ENCODE measurements at regions not wholly inside any gene's neighbourhood (a gene's known extent, or its start where the extent isn't known, plus 50 kb on each side); places are given as distances from the start of the nearest gene placed in this dataset.

DNA sequence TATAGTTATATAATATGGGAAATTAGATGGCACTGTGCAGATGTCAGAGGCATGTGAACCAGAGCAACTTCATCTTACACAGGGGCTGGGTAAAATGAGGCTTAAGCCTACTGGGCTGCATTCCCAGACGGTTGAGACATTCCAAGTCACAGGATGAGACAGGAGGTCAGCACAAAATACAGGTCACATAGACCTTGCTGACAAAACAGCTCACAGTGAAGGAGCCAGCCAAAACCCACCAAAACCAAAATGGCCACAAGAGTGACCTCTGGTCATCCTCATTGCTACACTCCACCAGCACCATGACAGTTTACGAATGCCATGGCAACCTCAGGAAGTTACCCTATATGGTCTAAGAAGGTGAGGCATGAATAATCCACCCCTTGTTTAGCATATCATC, 479.4 kb downstream of the TLR4 start (continued):
- TF ChIP-seq, protein P1, sequence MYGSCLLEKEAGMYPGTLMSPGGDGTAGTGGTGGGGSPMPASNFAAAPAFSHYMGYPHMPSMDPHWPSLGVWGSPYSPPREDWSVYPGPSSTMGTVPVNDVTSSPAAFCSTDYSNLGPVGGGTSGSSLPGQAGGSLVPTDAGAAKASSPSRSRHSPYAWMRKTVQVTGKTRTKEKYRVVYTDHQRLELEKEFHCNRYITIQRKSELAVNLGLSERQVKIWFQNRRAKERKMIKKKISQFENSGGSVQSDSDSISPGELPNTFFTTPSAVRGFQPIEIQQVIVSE (CRISPR knock-in tag; IDR thresholded peaks at IDR 0.05; ENCODE audit: borderline replicate concordance) = no peak
- TF ChIP-seq EMX1 (CRISPR knock-in tag; IDR thresholded peaks at IDR 0.05) = no peak
- TF ChIP-seq SP1 (CRISPR knock-in tag; conservative IDR thresholded peaks at IDR 0.05) = no peak
- TF ChIP-seq, protein P2, sequence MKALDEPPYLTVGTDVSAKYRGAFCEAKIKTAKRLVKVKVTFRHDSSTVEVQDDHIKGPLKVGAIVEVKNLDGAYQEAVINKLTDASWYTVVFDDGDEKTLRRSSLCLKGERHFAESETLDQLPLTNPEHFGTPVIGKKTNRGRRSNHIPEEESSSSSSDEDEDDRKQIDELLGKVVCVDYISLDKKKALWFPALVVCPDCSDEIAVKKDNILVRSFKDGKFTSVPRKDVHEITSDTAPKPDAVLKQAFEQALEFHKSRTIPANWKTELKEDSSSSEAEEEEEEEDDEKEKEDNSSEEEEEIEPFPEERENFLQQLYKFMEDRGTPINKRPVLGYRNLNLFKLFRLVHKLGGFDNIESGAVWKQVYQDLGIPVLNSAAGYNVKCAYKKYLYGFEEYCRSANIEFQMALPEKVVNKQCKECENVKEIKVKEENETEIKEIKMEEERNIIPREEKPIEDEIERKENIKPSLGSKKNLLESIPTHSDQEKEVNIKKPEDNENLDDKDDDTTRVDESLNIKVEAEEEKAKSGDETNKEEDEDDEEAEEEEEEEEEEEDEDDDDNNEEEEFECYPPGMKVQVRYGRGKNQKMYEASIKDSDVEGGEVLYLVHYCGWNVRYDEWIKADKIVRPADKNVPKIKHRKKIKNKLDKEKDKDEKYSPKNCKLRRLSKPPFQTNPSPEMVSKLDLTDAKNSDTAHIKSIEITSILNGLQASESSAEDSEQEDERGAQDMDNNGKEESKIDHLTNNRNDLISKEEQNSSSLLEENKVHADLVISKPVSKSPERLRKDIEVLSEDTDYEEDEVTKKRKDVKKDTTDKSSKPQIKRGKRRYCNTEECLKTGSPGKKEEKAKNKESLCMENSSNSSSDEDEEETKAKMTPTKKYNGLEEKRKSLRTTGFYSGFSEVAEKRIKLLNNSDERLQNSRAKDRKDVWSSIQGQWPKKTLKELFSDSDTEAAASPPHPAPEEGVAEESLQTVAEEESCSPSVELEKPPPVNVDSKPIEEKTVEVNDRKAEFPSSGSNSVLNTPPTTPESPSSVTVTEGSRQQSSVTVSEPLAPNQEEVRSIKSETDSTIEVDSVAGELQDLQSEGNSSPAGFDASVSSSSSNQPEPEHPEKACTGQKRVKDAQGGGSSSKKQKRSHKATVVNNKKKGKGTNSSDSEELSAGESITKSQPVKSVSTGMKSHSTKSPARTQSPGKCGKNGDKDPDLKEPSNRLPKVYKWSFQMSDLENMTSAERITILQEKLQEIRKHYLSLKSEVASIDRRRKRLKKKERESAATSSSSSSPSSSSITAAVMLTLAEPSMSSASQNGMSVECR (CRISPR knock-in tag; IDR thresholded peaks at IDR 0.05; ENCODE audit: borderline replicate concordance) = no peak
- TF ChIP-seq, protein P3, sequence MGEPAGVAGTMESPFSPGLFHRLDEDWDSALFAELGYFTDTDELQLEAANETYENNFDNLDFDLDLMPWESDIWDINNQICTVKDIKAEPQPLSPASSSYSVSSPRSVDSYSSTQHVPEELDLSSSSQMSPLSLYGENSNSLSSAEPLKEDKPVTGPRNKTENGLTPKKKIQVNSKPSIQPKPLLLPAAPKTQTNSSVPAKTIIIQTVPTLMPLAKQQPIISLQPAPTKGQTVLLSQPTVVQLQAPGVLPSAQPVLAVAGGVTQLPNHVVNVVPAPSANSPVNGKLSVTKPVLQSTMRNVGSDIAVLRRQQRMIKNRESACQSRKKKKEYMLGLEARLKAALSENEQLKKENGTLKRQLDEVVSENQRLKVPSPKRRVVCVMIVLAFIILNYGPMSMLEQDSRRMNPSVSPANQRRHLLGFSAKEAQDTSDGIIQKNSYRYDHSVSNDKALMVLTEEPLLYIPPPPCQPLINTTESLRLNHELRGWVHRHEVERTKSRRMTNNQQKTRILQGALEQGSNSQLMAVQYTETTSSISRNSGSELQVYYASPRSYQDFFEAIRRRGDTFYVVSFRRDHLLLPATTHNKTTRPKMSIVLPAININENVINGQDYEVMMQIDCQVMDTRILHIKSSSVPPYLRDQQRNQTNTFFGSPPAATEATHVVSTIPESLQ (CRISPR knock-in tag; IDR thresholded peaks at IDR 0.05) = no peak
- TF ChIP-seq TP53 (CRISPR knock-in tag; IDR thresholded peaks at IDR 0.05) = no peak
- TF ChIP-seq ZNF219 (CRISPR knock-in tag; IDR thresholded peaks at IDR 0.05; ENCODE audit: borderline replicate concordance) = no peak
- TF ChIP-seq, protein P4, sequence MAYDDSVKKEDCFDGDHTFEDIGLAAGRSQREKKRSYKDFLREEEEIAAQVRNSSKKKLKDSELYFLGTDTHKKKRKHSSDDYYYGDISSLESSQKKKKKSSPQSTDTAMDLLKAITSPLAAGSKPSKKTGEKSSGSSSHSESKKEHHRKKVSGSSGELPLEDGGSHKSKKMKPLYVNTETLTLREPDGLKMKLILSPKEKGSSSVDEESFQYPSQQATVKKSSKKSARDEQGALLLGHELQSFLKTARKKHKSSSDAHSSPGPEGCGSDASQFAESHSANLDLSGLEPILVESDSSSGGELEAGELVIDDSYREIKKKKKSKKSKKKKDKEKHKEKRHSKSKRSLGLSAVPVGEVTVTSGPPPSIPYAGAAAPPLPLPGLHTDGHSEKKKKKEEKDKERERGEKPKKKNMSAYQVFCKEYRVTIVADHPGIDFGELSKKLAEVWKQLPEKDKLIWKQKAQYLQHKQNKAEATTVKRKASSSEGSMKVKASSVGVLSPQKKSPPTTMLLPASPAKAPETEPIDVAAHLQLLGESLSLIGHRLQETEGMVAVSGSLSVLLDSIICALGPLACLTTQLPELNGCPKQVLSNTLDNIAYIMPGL (CRISPR knock-in tag; IDR thresholded peaks at IDR 0.05) = no peak
- TF ChIP-seq FOXP1 (CRISPR knock-in tag; IDR thresholded peaks at IDR 0.05; ENCODE audit: borderline replicate concordance) = no peak
- no peak for TF ChIP-seq OVOL2 (CRISPR knock-in tag; IDR thresholded peaks at IDR 0.05; ENCODE audit: borderline replicate concordance)
- TF ChIP-seq, protein P5, sequence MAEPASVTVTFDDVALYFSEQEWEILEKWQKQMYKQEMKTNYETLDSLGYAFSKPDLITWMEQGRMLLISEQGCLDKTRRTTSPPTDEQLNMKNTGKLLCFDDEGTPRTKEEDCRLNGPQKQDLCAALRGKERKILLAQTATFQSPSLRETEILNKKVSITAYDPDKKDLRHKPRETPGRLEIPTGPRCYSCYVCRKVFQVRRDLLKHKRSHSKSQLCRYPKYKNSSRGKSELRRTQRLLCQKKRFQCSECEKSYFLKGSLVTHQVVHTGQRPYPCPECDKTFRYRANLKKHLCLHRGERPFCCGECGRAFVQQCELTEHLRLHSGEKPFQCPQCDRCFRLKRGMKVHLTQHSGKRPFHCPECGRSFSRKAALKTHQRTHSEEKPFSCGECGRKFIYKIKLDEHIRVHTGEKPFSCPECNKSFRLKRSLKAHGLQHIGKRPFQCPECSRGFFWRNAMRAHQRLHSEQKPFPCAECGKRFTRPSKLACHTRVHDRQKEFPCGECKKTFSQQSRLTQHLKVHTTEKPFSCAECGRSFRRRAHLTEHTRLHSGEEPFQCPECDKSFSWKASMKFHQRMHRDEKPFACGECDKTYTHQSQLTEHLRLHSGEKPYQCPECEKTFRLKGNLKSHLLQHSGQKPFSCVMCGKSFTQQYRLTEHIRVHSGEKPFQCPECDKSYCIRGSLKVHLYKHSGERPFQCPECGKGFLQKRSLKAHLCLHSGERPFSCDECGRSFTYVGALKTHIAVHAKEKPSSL (CRISPR knock-in tag; conservative IDR thresholded peaks at IDR 0.05) = no peak
- TF ChIP-seq CREB1 (CRISPR knock-in tag; IDR thresholded peaks at IDR 0.05) = no peak
- no peak for TF ChIP-seq FOXK1 (CRISPR knock-in tag; IDR thresholded peaks at IDR 0.05)

DNA sequence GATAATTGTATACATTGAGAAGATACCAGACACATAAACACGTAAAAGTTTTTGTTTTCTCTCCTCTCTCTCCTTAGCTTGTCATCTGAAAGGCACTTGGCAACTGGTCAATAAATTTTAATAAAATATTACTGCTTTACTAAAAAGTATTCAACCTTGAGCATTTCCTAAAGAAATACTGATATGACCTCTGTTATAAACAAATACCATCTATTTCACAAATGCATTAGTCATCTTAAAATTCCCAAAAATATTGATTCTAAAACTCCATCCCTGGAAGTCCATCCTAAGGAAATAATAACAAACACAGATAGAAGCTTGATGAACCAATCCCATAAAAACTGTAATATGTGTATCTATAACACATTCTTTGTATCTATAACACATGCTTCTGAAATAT, 483.2 kb downstream of the TLR4 start:
- peaks cover 7% of the 10 kb centered on the region for H3K4me1 Mint-ChIP-seq
- H3K27me3 Mint-ChIP-seq (ENCODE audit: low read depth) = no peaks in the 10 kb centered on the region
- H3K9me3 Mint-ChIP-seq = no peaks in the 10 kb centered on the region; the same call in 1 of the 2 replicates
- ATAC-seq (no peak), DNase-seq (ENCODE audit: low spot score) (no peak)
- H3K36me3 Mint-ChIP-seq = no peaks in the 10 kb centered on the region
- CTCF ChIA-PET = no interaction called here
- no peak overlapping the region for H3K27ac Mint-ChIP-seq
- POLR2A ChIA-PET = no interaction called here
- H3K4me3 Mint-ChIP-seq = no peak overlapping the region
- TF ChIP-seq TEAD1 (CRISPR knock-in tag; IDR thresholded peaks at IDR 0.05) (no peak), ZNF396 (CRISPR knock-in tag; IDR thresholded peaks at IDR 0.05; ENCODE audit: borderline replicate concordance) (no peak), ETV6 (CRISPR knock-in tag; IDR thresholded peaks at IDR 0.05) (no peak)
- TF ChIP-seq, protein P4 (CRISPR knock-in tag; IDR thresholded peaks at IDR 0.05) = no peak
- TF ChIP-seq, protein P6, sequence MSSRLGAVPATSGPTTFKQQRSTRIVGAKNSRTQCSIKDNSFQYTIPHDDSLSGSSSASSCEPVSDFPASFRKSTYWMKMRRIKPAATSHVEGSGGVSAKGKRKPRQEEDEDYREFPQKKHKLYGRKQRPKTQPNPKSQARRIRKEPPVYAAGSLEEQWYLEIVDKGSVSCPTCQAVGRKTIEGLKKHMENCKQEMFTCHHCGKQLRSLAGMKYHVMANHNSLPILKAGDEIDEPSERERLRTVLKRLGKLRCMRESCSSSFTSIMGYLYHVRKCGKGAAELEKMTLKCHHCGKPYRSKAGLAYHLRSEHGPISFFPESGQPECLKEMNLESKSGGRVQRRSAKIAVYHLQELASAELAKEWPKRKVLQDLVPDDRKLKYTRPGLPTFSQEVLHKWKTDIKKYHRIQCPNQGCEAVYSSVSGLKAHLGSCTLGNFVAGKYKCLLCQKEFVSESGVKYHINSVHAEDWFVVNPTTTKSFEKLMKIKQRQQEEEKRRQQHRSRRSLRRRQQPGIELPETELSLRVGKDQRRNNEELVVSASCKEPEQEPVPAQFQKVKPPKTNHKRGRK (CRISPR knock-in tag; IDR thresholded peaks at IDR 0.05; ENCODE audit: borderline replicate concordance) = no peak
- TF ChIP-seq, protein P1 (CRISPR knock-in tag; IDR thresholded peaks at IDR 0.05; ENCODE audit: borderline replicate concordance) = no peak

Data from WTC11 (cell line).